Keratinocyte (primary cell): ENCODE measurements at regions not wholly inside any gene's neighbourhood (a gene's known extent, or its start where the extent isn't known, plus 50 kb on each side); places are given as distances from the start of the nearest gene placed in this dataset.

Source experiments
- EZH2 ChIP-seq: IDR thresholded peaks from one replicate; pipeline ENCODE4 v1.6.1; 2012; ENCODE audit warnings: inconsistent platforms, mild to moderate bottlenecking, low read length, moderate library complexity
- TF ChIP-seq, protein P1 (sequence below), 3 experiments: IDR thresholded peaks in 1 of 3; conservative IDR thresholded peaks in 1 of 3; optimal IDR thresholded peaks in 1 of 3; 2 replicates in 2 of 3; 3 replicates in 1 of 3; pipeline versions ENCODE3 to v1.5.1; 2011; ENCODE audit warnings: low read length in 3 of 3, mild to moderate bottlenecking in 3 of 3, moderate library complexity in 2 of 3, control low read depth in 1 of 3, inconsistent platforms in 1 of 3; ENCODE audit not compliant: insufficient read depth in 2 of 3; ENCODE audit errors: extremely low read depth in 1 of 3

DNA sequence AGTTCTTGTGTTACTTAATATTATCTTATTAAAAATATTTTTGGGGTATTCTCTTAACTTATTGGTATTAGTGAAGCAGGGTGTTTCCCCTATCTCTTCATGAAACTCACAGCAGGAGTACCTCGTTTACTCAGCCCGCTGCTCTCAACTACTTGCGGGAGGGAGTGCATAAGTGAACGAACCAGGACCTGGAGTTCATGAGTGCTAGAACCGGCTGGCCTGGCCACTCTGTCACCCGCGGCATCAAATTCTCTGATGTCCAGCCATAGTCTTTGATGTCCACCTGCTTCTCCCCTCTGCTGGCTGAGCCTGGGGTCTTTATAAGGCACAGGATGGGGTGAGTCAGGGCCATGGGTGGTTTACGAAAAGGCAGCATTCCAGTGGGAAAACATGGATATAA is 216.7 kb upstream of the ANO5 start:
- TF ChIP-seq EZH2 = no peak
- TF ChIP-seq, protein P1, sequence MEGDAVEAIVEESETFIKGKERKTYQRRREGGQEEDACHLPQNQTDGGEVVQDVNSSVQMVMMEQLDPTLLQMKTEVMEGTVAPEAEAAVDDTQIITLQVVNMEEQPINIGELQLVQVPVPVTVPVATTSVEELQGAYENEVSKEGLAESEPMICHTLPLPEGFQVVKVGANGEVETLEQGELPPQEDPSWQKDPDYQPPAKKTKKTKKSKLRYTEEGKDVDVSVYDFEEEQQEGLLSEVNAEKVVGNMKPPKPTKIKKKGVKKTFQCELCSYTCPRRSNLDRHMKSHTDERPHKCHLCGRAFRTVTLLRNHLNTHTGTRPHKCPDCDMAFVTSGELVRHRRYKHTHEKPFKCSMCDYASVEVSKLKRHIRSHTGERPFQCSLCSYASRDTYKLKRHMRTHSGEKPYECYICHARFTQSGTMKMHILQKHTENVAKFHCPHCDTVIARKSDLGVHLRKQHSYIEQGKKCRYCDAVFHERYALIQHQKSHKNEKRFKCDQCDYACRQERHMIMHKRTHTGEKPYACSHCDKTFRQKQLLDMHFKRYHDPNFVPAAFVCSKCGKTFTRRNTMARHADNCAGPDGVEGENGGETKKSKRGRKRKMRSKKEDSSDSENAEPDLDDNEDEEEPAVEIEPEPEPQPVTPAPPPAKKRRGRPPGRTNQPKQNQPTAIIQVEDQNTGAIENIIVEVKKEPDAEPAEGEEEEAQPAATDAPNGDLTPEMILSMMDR (optimal IDR thresholded peaks at IDR 0.05 in 1 of 3, IDR thresholded peaks at IDR 0.05 in 1 of 3, conservative IDR thresholded peaks at IDR 0.05 in 1 of 3; ENCODE audit: extremely low read depth in 1 of 3, insufficient read depth in 2 of 3, low read length in 3 of 3) = no peak
